ENCODE measurements at regions not wholly inside any gene's neighbourhood (a gene's known extent, or its start where the extent isn't known, plus 50 kb on each side); places are given as distances from the start of the nearest gene placed in this dataset.

DNA sequence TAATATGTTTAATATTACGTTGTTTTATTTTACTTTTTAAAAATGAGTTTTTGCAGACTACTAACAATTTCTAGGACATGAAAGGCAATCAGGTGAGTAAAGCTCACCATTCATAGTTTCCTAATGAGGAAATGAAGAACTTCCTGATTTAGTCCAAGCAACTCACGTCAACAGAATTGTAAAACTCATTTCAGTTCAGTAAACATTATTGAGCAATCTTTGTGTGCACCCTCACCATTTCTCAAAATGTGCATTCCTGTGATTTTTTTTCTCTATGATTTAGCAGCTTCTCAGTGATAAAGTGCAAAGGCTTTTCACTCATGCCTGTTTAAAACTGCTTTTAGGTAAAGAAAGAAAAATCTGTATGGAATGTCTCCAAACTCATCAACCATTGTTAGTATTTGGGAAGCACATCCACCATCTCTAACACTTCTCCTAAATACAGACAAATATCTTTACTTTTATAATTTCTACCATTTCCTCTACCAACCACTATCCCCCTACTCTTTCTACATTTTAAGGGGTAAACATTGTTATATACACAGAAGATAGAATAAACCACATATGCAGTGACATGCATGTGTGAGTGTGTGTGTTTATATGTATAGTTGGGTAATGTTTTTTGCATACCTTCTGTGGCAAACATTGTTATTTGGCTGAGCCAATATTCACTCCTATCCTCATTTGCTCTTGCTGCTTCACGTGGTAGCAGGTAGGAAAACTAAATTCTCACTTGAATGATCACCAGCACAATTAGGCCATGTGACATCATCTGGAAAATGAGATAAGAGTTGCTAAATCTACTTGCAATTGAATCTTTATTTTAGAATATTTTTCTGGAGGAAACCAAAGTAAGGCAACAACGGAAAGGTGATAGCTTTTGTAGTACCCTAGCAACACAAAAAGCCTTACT is 54.7 kb upstream of the PRDM8 start:
- TF ChIP-seq ZSCAN30 (tag by site-specific recombination; IDR thresholded peaks at IDR 0.05) = no peak
- TF ChIP-seq CTCF (tag by site-specific recombination; IDR thresholded peaks at IDR 0.05) = no peak
- no peak for TF ChIP-seq ZBTB7A (tag by site-specific recombination; IDR thresholded peaks at IDR 0.05; ENCODE audit: low read depth)
- no peak for TF ChIP-seq ZBTB11 (tag by site-specific recombination; conservative IDR thresholded peaks at IDR 0.05; ENCODE audit: low read depth)

All from HEK293 (cell line).